ENCODE measurements at regions not wholly inside any gene's neighbourhood (a gene's known extent, or its start where the extent isn't known, plus 50 kb on each side); places are given as distances from the start of the nearest gene placed in this dataset.

- no peak for DNase-seq (ENCODE audit: low read depth)
Measured at GRCh38 chr18:78709261-78709809, 270.3 kb upstream of the SALL3 start.

- DNase-seq (ENCODE audit: low read depth), result no peak
Measured at GRCh38 chr18:78711316-78711715, 268.3 kb upstream of the SALL3 start.

GRCh38 chr18:78711971-78712370 is 267.6 kb upstream of the SALL3 start:
- DNase-seq (ENCODE audit: low read depth), result no peak

- no peak for DNase-seq (ENCODE audit: low read depth)
Measured at GRCh38 chr18:78713069-78713468, 266.5 kb upstream of the SALL3 start.

GRCh38 chr18:78713726-78714125 is 265.9 kb upstream of the SALL3 start:
- DNase-seq (ENCODE audit: low read depth), result no peak

- no peak for DNase-seq (ENCODE audit: low read depth)
Measured at GRCh38 chr18:78716022-78716421, 263.6 kb upstream of the SALL3 start.

- DNase-seq (ENCODE audit: low read depth), result no peak
Measured at GRCh38 chr18:78716581-78716980, 263.0 kb upstream of the SALL3 start.

GRCh38 chr18:78717051-78717765 is 262.4 kb upstream of the SALL3 start:
- DNase-seq (ENCODE audit: low read depth), result no peak

- no peak for DNase-seq (ENCODE audit: low read depth)
Measured at GRCh38 chr18:78717766-78718150, 261.9 kb upstream of the SALL3 start.

GRCh38 chr18:78719821-78720220 is 259.8 kb upstream of the SALL3 start:
- no peak for DNase-seq (ENCODE audit: low read depth)

GRCh38 chr18:78720456-78721237 is 259.0 kb upstream of the SALL3 start:
- no peak for DNase-seq (ENCODE audit: low read depth)

GRCh38 chr18:78721238-78721875 is 258.3 kb upstream of the SALL3 start:
- no peak for DNase-seq (ENCODE audit: low read depth)

GRCh38 chr18:78721981-78722380 is 257.6 kb upstream of the SALL3 start:
- DNase-seq (ENCODE audit: low read depth), result no peak

GRCh38 chr18:78722386-78722785 is 257.2 kb upstream of the SALL3 start:
- DNase-seq (ENCODE audit: low read depth), result no peak

- DNase-seq (ENCODE audit: low read depth), result no peak
Measured at GRCh38 chr18:78722929-78723710, 256.5 kb upstream of the SALL3 start.

- DNase-seq (ENCODE audit: low read depth), result no peak
Measured at GRCh38 chr18:78724214-78724914, 255.3 kb upstream of the SALL3 start.

- no peak for DNase-seq (ENCODE audit: low read depth)
Measured at GRCh38 chr18:78725426-78725825, 254.2 kb upstream of the SALL3 start.

GRCh38 chr18:78726326-78727056 is 253.1 kb upstream of the SALL3 start:
- no peak for DNase-seq (ENCODE audit: low read depth)

GRCh38 chr18:78727057-78727739 is 252.4 kb upstream of the SALL3 start:
- DNase-seq (ENCODE audit: low read depth), result no peak
